HFFc6 (cell line): ENCODE measurements at regions not wholly inside any gene's neighbourhood (a gene's known extent, or its start where the extent isn't known, plus 50 kb on each side); places are given as distances from the start of the nearest gene placed in this dataset.

Experiments
- DNase-seq: peaks from one replicate; pipeline ENCODE4 v3.0.0-alpha.2; 2018
- H3K27ac Mint-ChIP-seq: 2 replicates; pipeline ENCODE4 v1.8.0; 2020; ENCODE audit warnings: mild to moderate bottlenecking, mixed read lengths
- H3K27me3 Mint-ChIP-seq: 2 replicates; pipeline ENCODE4 v1.8.0; 2021; ENCODE audit warnings: mild to moderate bottlenecking, moderate library complexity, mixed read lengths; ENCODE audit not compliant: insufficient read depth
- H3K36me3 Mint-ChIP-seq: 2 replicates; pipeline ENCODE4 v1.8.0; 2021; ENCODE audit warnings: low read depth, mixed read lengths
- H3K4me1 Mint-ChIP-seq: 2 replicates; pipeline ENCODE4 v1.8.0; 2020; ENCODE audit warnings: low read depth, mixed read lengths
- H3K4me3 Mint-ChIP-seq: 2 replicates; pipeline ENCODE4 v1.8.0; 2020; ENCODE audit warnings: mild to moderate bottlenecking, moderate library complexity, mixed read lengths
- H3K9me3 Mint-ChIP-seq: 2 replicates; pipeline ENCODE4 v1.8.0; 2020; ENCODE audit warnings: mild to moderate bottlenecking, mixed read lengths
- TF ChIP-seq, protein P1 (sequence below): fragments of 200-600 bp; sonication (generic); IDR thresholded peaks from 2 replicates; pipeline ENCODE4 v1.5.0; 2021; ENCODE audit warnings: antibody characterized with exemption, mild to moderate bottlenecking

DNA sequence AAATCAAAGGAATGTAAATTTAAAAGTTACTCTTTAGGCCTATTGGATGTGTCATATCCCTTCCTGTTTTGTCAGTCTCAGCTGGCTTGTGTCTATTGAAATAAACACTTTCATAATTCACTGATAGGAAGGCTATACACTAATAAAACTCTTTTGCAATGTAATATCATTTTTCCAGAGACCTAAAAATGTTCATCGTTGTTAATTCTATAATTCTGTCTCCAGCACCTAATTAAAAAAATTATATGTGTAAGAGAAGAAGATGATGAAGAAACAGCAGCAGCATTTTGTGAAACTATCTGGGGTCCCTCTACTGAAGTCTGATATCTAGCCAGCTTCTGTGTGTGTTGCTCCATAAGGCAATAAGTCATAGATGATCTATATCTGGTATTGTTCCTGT lies 602.7 kb downstream of the ETV1 start:
- no peaks in the 10 kb centered on the region; the same call in 1 of the 2 replicates for H3K27me3 Mint-ChIP-seq
- H3K4me1 Mint-ChIP-seq, result no peaks in the 10 kb centered on the region
- peaks cover 6% of the 10 kb centered on the region; the same call in 1 of the 2 replicates for H3K9me3 Mint-ChIP-seq
- TF ChIP-seq, protein P1, sequence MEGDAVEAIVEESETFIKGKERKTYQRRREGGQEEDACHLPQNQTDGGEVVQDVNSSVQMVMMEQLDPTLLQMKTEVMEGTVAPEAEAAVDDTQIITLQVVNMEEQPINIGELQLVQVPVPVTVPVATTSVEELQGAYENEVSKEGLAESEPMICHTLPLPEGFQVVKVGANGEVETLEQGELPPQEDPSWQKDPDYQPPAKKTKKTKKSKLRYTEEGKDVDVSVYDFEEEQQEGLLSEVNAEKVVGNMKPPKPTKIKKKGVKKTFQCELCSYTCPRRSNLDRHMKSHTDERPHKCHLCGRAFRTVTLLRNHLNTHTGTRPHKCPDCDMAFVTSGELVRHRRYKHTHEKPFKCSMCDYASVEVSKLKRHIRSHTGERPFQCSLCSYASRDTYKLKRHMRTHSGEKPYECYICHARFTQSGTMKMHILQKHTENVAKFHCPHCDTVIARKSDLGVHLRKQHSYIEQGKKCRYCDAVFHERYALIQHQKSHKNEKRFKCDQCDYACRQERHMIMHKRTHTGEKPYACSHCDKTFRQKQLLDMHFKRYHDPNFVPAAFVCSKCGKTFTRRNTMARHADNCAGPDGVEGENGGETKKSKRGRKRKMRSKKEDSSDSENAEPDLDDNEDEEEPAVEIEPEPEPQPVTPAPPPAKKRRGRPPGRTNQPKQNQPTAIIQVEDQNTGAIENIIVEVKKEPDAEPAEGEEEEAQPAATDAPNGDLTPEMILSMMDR, result no peak
- DNase-seq, result no peak
- H3K27ac Mint-ChIP-seq, result no peak overlapping the region
- no peaks in the 10 kb centered on the region for H3K36me3 Mint-ChIP-seq
- no peak overlapping the region for H3K4me3 Mint-ChIP-seq

DNA sequence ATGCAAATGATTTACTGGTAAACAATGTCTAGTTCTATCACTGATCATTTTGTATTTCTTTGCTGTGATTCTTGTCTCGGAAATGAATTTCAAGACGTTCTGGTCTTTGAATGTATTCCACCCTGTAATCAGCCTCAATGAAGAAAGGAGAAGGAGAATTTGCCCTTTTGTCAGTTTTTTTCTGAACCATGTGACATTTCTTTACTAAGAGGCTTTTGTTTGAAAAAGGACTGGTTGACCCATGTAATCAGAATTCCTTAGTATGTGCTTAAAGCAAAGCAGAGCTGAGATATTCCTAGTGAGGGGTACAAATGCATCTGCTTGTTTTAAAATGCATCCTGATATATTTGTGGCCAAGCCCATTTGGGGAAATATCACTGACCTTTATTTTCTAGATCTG lies 581.6 kb downstream of the ETV1 start:
- Mint-ChIP-seq H3K36me3 (no peaks in the 10 kb centered on the region), H3K27ac (no peak overlapping the region), H3K4me1 (no peaks in the 10 kb centered on the region), H3K27me3 (no peaks in the 10 kb centered on the region; the same call in 1 of the 2 replicates), H3K9me3 (peaks cover 5% of the 10 kb centered on the region; the same call in 1 of the 2 replicates), H3K4me3 (no peak overlapping the region)
- no peak for DNase-seq
- TF ChIP-seq, protein P1, result no peak

DNA sequence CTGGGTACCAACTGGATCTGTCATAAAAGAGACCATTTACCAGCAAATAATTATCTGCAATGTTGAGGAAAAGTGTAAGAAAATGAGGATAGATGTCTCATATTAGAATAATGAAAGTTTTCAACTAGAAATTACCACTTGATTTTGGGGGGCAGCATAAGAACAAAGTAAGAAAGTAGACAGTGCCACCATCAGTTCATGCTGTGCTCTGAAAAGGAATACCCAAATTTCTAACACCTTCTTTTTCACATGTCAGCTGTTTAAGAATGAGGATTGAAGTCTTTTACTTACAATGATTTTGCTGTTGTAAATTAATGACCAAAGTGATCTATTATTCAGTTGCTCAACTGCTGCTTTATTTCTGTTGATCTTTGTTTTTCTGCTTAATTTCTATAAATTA lies 578.3 kb downstream of the ETV1 start:
- DNase-seq, result no peak
- H3K4me1 Mint-ChIP-seq, result no peaks in the 10 kb centered on the region
- TF ChIP-seq, protein P1, result no peak

DNA sequence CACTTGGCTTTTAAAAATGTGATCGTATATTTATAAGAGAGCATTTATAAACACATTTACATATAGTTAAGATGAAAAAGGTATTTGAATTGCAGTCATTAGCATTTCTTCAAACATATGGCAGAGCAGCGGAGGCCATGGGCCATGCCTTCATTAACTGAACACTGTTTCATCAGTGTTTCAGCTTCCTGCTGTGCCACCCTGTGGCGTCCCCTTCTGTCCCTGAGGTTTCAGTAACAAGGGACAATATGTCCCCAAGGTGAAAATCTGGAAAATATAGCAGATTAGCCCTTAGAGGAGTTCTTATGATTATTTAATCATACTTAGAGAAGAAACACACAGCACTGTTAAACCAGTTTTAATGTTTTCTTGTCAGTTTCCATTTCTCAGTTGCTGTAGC lies 577.8 kb downstream of the ETV1 start:
- TF ChIP-seq, protein P1, result no peak
- Mint-ChIP-seq H3K9me3 (peaks cover 10% of the 10 kb centered on the region; the same call in 1 of the 2 replicates), H3K27ac (no peak overlapping the region), H3K4me3 (no peak overlapping the region), H3K4me1 (no peaks in the 10 kb centered on the region), H3K36me3 (no peaks in the 10 kb centered on the region), H3K27me3 (no peaks in the 10 kb centered on the region; the same call in 1 of the 2 replicates)
- no peak for DNase-seq

More for the DNA sequence above, 578.3 kb downstream of the ETV1 start:
- H3K27me3 Mint-ChIP-seq, result no peaks in the 10 kb centered on the region; the same call in 1 of the 2 replicates
- peaks cover 10% of the 10 kb centered on the region; the same call in 1 of the 2 replicates for H3K9me3 Mint-ChIP-seq
- H3K27ac Mint-ChIP-seq, result no peak overlapping the region
- H3K4me3 Mint-ChIP-seq, result no peak overlapping the region
- no peaks in the 10 kb centered on the region for H3K36me3 Mint-ChIP-seq

DNA sequence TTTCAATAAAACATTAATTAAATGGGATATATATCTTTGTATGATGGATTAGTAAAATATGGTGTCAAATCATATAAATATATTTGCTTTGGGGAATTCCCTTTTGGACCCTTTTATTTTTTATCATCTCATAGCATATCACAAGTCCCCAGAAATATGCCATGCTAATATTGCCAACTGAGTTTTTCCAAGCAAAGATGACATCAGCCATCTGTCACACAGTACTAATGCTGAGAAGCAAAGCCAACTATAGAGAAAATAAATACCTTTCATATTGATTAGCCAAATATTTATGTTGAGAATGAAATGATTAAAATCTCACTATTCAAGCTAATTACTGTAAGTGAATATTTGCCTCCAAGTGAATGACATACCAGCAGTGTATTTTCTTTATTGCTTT lies 575.3 kb downstream of the ETV1 start:
- Mint-ChIP-seq H3K36me3 (no peaks in the 10 kb centered on the region), H3K4me3 (no peak overlapping the region), H3K9me3 (peaks cover 19% of the 10 kb centered on the region), H3K27ac (no peak overlapping the region), H3K27me3 (no peaks in the 10 kb centered on the region; the same call in 1 of the 2 replicates), H3K4me1 (no peaks in the 10 kb centered on the region)
- no peak for DNase-seq
- TF ChIP-seq, protein P1, result no peak

DNA sequence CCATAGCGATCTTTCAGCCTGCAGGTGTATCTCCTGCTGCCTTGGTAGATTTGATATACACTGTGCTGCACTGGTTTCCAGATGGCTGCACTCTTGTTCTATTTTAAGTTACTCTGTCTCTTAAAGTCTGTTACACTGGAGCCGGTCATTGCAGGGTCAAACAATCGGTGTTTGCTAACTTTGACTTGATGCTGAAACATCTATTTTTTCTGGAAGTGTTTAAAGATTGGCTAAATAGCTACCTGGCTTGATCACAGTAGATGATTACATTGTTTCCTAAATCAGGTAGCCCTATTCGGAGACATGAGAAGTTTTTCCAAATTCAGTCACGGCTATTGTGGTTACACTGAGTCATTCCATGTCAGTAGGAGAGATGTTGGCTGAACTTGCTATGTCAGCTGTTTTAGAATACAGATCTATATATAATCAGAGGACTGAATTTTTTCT lies 574.8 kb downstream of the ETV1 start:
- Mint-ChIP-seq H3K9me3 (peaks cover 19% of the 10 kb centered on the region), H3K27ac (no peak overlapping the region), H3K36me3 (no peaks in the 10 kb centered on the region), H3K4me3 (no peak overlapping the region), H3K4me1 (no peaks in the 10 kb centered on the region), H3K27me3 (no peaks in the 10 kb centered on the region; the same call in 1 of the 2 replicates)
- DNase-seq, result no peak
- TF ChIP-seq, protein P1, result no peak
